ENCODE measurements at regions not wholly inside any gene's neighbourhood (a gene's known extent, or its start where the extent isn't known, plus 50 kb on each side); places are given as distances from the start of the nearest gene placed in this dataset.

- TF ChIP-seq CTCF (IDR thresholded peaks at IDR 0.05; ENCODE audit: poor library complexity) (no peak), EZH2phosphoT487 (IDR thresholded peaks at IDR 0.05; ENCODE audit: low read depth, severe bottlenecking, unreplicated experiment) (no peak)
Observed at GRCh38 chr10:121087129-121087528, 236.0 kb downstream of the WDR11 start.
